HCT116 (cell line): ENCODE measurements at regions not wholly inside any gene's neighbourhood (a gene's known extent, or its start where the extent isn't known, plus 50 kb on each side); places are given as distances from the start of the nearest gene placed in this dataset.

Experiments
- ATAC-seq: fragments of 200-7000 bp; cut with Tn5 transposase; 2 replicates; pipeline ENCODE4 v1.9.1; 2020; ENCODE audit warnings: mild to moderate bottlenecking, moderate library complexity
- BruUV-seq: library from RNA; stranded (reverse); fragments of 400-500 nt; replicated peaks from 2 replicates; lab custom pipeline; 2021; lab: Mats Ljungman, UMichigan
- CTCF ChIA-PET: fragments of 300-600 bp; sonication (Branson Sonifier 250); formaldehyde crosslinking; loops from one replicate; lab custom pipeline; 2021; ENCODE audit warnings: antibody characterized with exemption; lab: Charles Lee
- POLR2A ChIA-PET: fragments of 300-600, 350-600 bp; sonication (Branson Sonifier 250); formaldehyde crosslinking; loops from one replicate; lab custom pipeline; 2021; ENCODE audit warnings: antibody characterized with exemption; lab: Charles Lee
- RAD21 ChIA-PET, 2 experiments: fragments of 300-600 bp; sonication (Branson Sonifier 250); formaldehyde crosslinking; loops; one replicate each; lab custom pipeline; 2023; ENCODE audit warnings: low total read pairs in 2 of 2; ENCODE audit not compliant: uncharacterized antibody in 2 of 2, unreplicated experiment in 2 of 2, low non-redundant PET in 1 of 2; lab: Charles Lee
- DNase-seq: peaks from one replicate; pipeline ENCODE4 v3.0.0-alpha.2; 2010; ENCODE audit warnings: low read depth, low spot score
- H2AFZ ChIP-seq: fragments of 200-600 bp; shearing (Covaris generic), sonication (generic); 2 replicates; pipeline ENCODE4 v1.6.1; 2017; ENCODE audit warnings: low read depth, mixed run types, mixed read lengths, antibody characterized with exemption, low read length; ENCODE audit not compliant: poor library complexity, severe bottlenecking
- H3K27ac ChIP-seq: 2 replicates; pipeline ENCODE4 v1.5.1; 2012; ENCODE audit warnings: low read depth, low read length
- H3K27me3 ChIP-seq: fragments of 200-600 bp; sonication (generic); 2 replicates; pipeline ENCODE4 v1.6.1; 2016; ENCODE audit warnings: mixed run types, low read length, mixed read lengths; ENCODE audit not compliant: insufficient read depth
- H3K36me3 ChIP-seq, 2 experiments: fragments of 200-500 bp in 1 of 2; fragments of 200-600 bp in 1 of 2; sonication (Bioruptor generic) in 1 of 2; sonication (generic) in 1 of 2; 2 replicates each; pipeline versions ENCODE4 v1.5.1 to v1.6.1; 2014 to 2016; ENCODE audit warnings: low read length in 2 of 2, inconsistent platforms in 1 of 2, mixed read lengths in 1 of 2, mixed run types in 1 of 2; ENCODE audit not compliant: insufficient read depth in 2 of 2, control insufficient read depth in 1 of 2
- H3K4me1 ChIP-seq, 2 experiments: fragments of 200-600 bp in 1 of 2; sonication (generic) in 1 of 2; 2 replicates each; pipeline versions ENCODE4 v1.5.1 to v1.6.1; 2012 to 2017; ENCODE audit warnings: low read length in 2 of 2, inconsistent platforms in 1 of 2, mild to moderate bottlenecking in 1 of 2, mixed read lengths in 1 of 2, mixed run types in 1 of 2, moderate library complexity in 1 of 2; ENCODE audit not compliant: insufficient read depth in 2 of 2, control insufficient read depth in 1 of 2
- H3K4me2 ChIP-seq: fragments of 200-600 bp; sonication (generic); 2 replicates; pipeline ENCODE4 v1.6.1; 2017; ENCODE audit warnings: mixed run types, low read length, mixed read lengths
- H3K4me3 ChIP-seq, 2 experiments: fragments of 200-600 bp in 1 of 2; sonication (generic) in 1 of 2; replicated peaks in 1 of 2; 2 replicates each; pipeline ENCODE4 v1.5.1; 2011 to 2016; ENCODE audit warnings: low read length in 2 of 2, control low read depth in 1 of 2, low read depth in 1 of 2, mild to moderate bottlenecking in 1 of 2, mixed read lengths in 1 of 2, mixed run types in 1 of 2
- H3K79me2 ChIP-seq: fragments of 200-600 bp; sonication (generic); 2 replicates; pipeline ENCODE4 v1.6.1; 2017; ENCODE audit warnings: mild to moderate bottlenecking, mixed run types, low read length, moderate library complexity, mixed read lengths; ENCODE audit not compliant: insufficient read depth
- H3K9ac ChIP-seq: fragments of 200-600 bp; sonication (generic); 2 replicates; pipeline ENCODE4 v1.6.1; 2016; ENCODE audit warnings: low read length, mixed read lengths
- H3K9me2 ChIP-seq: fragments of 200-600 bp; sonication (generic), shearing (Covaris generic); 2 replicates; pipeline ENCODE4 v1.6.1; 2017; ENCODE audit warnings: mixed run types, mild to moderate bottlenecking, moderate library complexity; ENCODE audit not compliant: insufficient read depth
- H3K9me3 ChIP-seq, 2 experiments: fragments of 200-500 bp in 1 of 2; fragments of 200-600 bp in 1 of 2; sonication (Bioruptor generic) in 1 of 2; sonication (generic) in 1 of 2; 2 replicates each; pipeline ENCODE4 v1.6.1; 2014 to 2017; ENCODE audit warnings: low read length in 2 of 2, mixed read lengths in 2 of 2, inconsistent platforms in 1 of 2, low read depth in 1 of 2, mild to moderate bottlenecking in 1 of 2, mixed run types in 1 of 2, moderate library complexity in 1 of 2; ENCODE audit not compliant: control insufficient read depth in 1 of 2, insufficient read depth in 1 of 2
- H4K20me1 ChIP-seq: fragments of 200-600 bp; sonication (generic), shearing (Covaris generic); 2 replicates; pipeline ENCODE4 v1.6.1; 2017; ENCODE audit warnings: mixed run types, mild to moderate bottlenecking, moderate library complexity; ENCODE audit not compliant: insufficient read depth
- ELF1 ChIP-seq: IDR thresholded peaks from 2 replicates; pipeline ENCODE4 v1.6.1; 2012; ENCODE audit warnings: low read depth, borderline replicate concordance
- EZH2 ChIP-seq: fragments of 200-600 bp; sonication (generic); IDR thresholded peaks from 2 replicates; pipeline ENCODE4 v1.6.1; 2017; ENCODE audit warnings: antibody characterized with exemption, mixed run types
- FOSL1 ChIP-seq: IDR thresholded peaks from 2 replicates; pipeline ENCODE4 v1.6.1; 2012; ENCODE audit warnings: low read depth
- POLR2AphosphoS5 ChIP-seq: IDR thresholded peaks from 2 replicates; pipeline ENCODE4 v1.6.1; 2011; ENCODE audit warnings: mild to moderate bottlenecking, low read depth, low read length, moderate library complexity
- RAD21 ChIP-seq: IDR thresholded peaks from 2 replicates; pipeline ENCODE4 v1.6.1; 2012; ENCODE audit warnings: low read depth, mild to moderate bottlenecking
- SP1 ChIP-seq: IDR thresholded peaks from 2 replicates; pipeline ENCODE4 v1.6.1; 2012; ENCODE audit warnings: low read depth
- TCF7L2 ChIP-seq: IDR thresholded peaks from 2 replicates; pipeline ENCODE4 v1.7.0; 2011; ENCODE audit warnings: borderline replicate concordance, inconsistent platforms; ENCODE audit not compliant: insufficient read depth, insufficient read length; ENCODE audit errors: extremely low read depth
- ZFX ChIP-seq: fragments of 450-650 bp; IDR thresholded peaks from 2 replicates; pipeline ENCODE4 v1.6.1; 2017
- intact Hi-C: fragments of 100-400 bp; cut with micrococcal nuclease; formaldehyde crosslinking; loops from 2 replicates; pipeline ENCODE4 v1.10.0; 2022
- TF ChIP-seq, protein P1 (sequence below): IDR thresholded peaks from 2 replicates; pipeline ENCODE4 v1.6.1; 2011; ENCODE audit warnings: mild to moderate bottlenecking, low read length, moderate library complexity; ENCODE audit not compliant: insufficient replicate concordance; ENCODE audit errors: extremely low read depth
- TF ChIP-seq, protein P2 (sequence below): IDR thresholded peaks from 2 replicates; pipeline ENCODE4 v1.6.1; 2012

DNA sequence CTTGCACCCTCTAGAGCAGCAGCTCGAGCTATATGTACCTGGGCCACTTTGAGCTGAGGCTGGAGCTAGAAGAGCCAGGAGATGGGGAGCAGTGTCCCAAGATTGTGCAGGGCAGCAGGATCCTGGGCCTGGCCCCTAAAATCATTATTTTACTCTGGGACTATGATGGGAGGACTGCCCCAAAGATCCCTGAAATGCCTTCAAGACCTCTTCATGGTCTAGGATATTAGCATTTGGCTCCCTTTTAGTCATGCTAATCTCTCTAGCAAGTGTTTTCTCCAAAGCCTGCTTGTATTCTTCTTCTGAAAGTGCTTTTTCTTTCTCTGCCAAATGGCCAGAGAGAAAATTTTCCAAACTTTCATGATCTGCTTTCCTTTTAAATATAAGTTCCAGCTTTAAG lies 211.6 kb downstream of the PARM1 start:
- CTCF ChIA-PET = no interaction called here
- no peak overlapping the region for H3K27ac ChIP-seq
- no peak overlapping the region for H3K4me3 ChIP-seq
- H3K36me3 ChIP-seq = no peaks in the 10 kb centered on the region
- H2AFZ ChIP-seq = no peak overlapping the region
- intact Hi-C loops = no loop called here
- POLR2A ChIA-PET = no interaction called here
- ATAC-seq = no peak
- no peaks in the 10 kb centered on the region for H3K9me3 ChIP-seq
- no peak for TF ChIP-seq TCF7L2
- TF ChIP-seq EZH2 = no peak
- TF ChIP-seq, protein P1, sequence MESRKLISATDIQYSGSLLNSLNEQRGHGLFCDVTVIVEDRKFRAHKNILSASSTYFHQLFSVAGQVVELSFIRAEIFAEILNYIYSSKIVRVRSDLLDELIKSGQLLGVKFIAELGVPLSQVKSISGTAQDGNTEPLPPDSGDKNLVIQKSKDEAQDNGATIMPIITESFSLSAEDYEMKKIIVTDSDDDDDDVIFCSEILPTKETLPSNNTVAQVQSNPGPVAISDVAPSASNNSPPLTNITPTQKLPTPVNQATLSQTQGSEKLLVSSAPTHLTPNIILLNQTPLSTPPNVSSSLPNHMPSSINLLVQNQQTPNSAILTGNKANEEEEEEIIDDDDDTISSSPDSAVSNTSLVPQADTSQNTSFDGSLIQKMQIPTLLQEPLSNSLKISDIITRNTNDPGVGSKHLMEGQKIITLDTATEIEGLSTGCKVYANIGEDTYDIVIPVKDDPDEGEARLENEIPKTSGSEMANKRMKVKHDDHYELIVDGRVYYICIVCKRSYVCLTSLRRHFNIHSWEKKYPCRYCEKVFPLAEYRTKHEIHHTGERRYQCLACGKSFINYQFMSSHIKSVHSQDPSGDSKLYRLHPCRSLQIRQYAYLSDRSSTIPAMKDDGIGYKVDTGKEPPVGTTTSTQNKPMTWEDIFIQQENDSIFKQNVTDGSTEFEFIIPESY = no peak
- TF ChIP-seq POLR2AphosphoS5 = no peak
- TF ChIP-seq, protein P2, sequence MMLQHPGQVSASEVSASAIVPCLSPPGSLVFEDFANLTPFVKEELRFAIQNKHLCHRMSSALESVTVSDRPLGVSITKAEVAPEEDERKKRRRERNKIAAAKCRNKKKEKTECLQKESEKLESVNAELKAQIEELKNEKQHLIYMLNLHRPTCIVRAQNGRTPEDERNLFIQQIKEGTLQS = no peak
- TF ChIP-seq FOSL1 = no peak
- TF ChIP-seq, all 23 proteins: peak for 0
- Histone ChIP-seq H4K20me1 (no peaks in the 10 kb centered on the region), H3K9me2 (no peaks in the 10 kb centered on the region; the same call in 1 of the 2 replicates), H3K4me1 (no peaks in the 10 kb centered on the region), H3K4me2 (no peak overlapping the region), H3K79me2 (no peaks in the 10 kb centered on the region), H3K27me3 (no peaks in the 10 kb centered on the region), H3K9ac (no peak overlapping the region)
- no TSS peak for BruUV-seq
- RAD21 ChIA-PET = no interaction called here
- no peak for DNase-seq

DNA sequence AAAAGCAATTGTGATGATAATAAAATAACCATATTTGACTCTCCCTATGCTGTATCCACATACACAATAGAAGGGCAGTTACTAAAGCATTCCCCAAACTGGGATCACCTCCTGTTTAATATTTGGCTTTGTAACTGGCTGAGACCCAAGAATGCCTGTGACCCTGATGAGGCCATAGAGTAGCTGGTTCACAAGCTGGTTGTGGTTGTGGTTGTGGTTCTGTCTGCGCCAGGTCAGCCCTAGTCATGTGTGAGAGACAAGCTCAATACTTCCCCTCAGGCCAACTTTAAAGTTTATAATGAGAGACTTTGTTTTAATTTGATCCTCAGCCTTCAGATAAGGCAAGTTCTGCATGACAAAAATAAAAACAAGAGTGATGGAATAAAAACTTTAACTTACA lies 209.9 kb downstream of the PARM1 start:
- Histone ChIP-seq H3K4me1 (no peaks in the 10 kb centered on the region), H4K20me1 (no peaks in the 10 kb centered on the region), H3K9me3 (no peaks in the 10 kb centered on the region), H3K9ac (no peak overlapping the region), H3K27ac (no peak overlapping the region), H3K79me2 (no peaks in the 10 kb centered on the region), H3K27me3 (no peaks in the 10 kb centered on the region), H3K4me2 (no peak overlapping the region), H3K36me3 (no peaks in the 10 kb centered on the region), H3K9me2 (no peaks in the 10 kb centered on the region; the same call in 1 of the 2 replicates), H3K4me3 (no peak overlapping the region), H2AFZ (no peak overlapping the region)
- intact Hi-C loops = no loop called here
- ChIA-PET CTCF (no interaction called here), RAD21 (no interaction called here), POLR2A (no interaction called here)
- TF ChIP-seq RAD21 (no peak), ELF1 (no peak), SP1 (no peak), ZFX (no peak)
- DNase-seq = no peak
- no peak for ATAC-seq
- no TSS peak for BruUV-seq
